Left ventricle myocardium superior (tissue), 1 donor: ENCODE measurements at regions not wholly inside any gene's neighbourhood (a gene's known extent, or its start where the extent isn't known, plus 50 kb on each side); places are given as distances from the start of the nearest gene placed in this dataset.

Experiments
- ATAC-seq: fragments of 200-7000 bp; cut with Tn5 transposase; one replicate; pipeline ENCODE4 v1.9.1; 2020; ENCODE audit warnings: mild to moderate bottlenecking, moderate library complexity
- DNase-seq: peaks from one replicate; pipeline ENCODE4 v3.0.0-alpha.2; 2020
- intact Hi-C: fragments of 100-400 bp; cut with micrococcal nuclease; formaldehyde crosslinking; loops from one replicate; pipeline ENCODE4 v1.11.0; 2022
- donor health status: DM: no; HTN: yes; CAD: no; lungs with severe emphysema.

GRCh38 chr11:95717314-95717713 is 72.3 kb downstream of the FAM76B start:
- no peak for ATAC-seq
- DNase-seq = no peak
- intact Hi-C loops = no loop called here

DNA sequence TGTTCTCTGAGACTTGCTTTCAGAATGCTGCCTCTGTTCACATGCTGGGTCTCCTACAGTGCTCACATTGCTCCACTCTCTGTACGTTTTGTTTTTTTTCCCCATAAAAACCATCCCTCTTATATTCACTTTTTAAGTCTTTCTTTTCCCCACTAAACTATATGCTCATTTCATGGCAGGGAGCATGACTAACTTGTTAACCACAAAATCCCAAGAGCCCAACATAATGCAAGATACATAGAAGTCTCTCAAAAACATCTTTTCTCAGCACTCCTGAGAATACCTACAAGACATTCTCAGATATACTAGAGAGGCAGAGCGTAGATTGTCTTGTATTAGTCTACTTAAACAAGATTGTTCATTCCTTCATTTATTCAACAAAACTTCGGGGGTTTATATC is 73.3 kb downstream of the FAM76B start:
- no peak for ATAC-seq
- intact Hi-C loops = no loop called here
- no peak for DNase-seq

- ATAC-seq (no peak), DNase-seq (no peak)
- intact Hi-C loops = no loop called here
These were observed 73.8 kb downstream of the FAM76B start for GRCh38 chr11:95715777-95716241.

- DNase-seq = no peak
- intact Hi-C loops = no loop called here
- no peak for ATAC-seq
These were observed 74.5 kb downstream of the FAM76B start for GRCh38 chr11:95714843-95715776.

- intact Hi-C loops = no loop called here
- no peak for ATAC-seq
- DNase-seq = no peak
These were observed 76.2 kb downstream of the FAM76B start for GRCh38 chr11:95713428-95713827.

DNA sequence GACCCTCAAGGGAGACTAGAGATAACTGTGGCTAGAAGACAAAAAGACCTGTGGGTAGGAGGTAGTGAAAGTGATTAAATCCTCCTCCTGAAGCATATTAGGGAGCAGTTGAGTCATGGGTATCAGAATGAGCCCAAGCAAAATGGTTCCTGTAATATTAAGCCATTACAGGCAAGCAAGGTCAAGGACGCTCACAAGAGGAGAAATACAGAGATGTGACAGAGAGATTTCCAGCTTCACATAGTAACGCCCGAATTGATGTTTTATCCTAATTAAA is 77.7 kb downstream of the FAM76B start:
- ATAC-seq = no peak
- intact Hi-C loops = loop anchor here (2.0 kb wide), 1 partner anchor 555 kb away; no protein-coding TSS in a partner anchor

GRCh38 chr11:95711162-95711944 is 78.2 kb downstream of the FAM76B start:
- intact Hi-C loops = loop anchor here (2.0 kb wide), 1 partner anchor 555 kb away; no protein-coding TSS in a partner anchor
- DNase-seq = no peak
- no peak for ATAC-seq

More for the DNA sequence above, 77.7 kb downstream of the FAM76B start:
- DNase-seq = no peak

DNA sequence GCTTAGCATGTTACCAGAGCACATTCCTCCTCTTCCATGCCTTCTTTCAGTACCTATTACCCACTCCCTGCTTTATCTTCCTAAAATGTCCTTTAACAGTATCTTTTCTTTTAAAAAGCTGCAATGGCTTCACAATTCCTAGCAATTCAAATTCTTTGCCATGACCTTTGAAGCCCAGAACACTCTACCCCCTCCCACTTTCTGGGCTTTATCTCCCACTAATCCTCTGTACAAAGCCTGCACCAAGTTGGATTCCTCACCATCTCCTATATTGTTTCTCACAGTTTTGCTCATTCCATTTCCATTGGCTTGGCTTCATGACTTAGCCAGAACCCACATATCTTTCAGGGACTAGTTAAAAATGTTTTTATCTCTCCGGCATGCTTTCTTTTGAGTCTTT is 80.9 kb downstream of the FAM76B start:
- intact Hi-C loops = no loop called here
- DNase-seq (no peak), ATAC-seq (no peak)

DNA sequence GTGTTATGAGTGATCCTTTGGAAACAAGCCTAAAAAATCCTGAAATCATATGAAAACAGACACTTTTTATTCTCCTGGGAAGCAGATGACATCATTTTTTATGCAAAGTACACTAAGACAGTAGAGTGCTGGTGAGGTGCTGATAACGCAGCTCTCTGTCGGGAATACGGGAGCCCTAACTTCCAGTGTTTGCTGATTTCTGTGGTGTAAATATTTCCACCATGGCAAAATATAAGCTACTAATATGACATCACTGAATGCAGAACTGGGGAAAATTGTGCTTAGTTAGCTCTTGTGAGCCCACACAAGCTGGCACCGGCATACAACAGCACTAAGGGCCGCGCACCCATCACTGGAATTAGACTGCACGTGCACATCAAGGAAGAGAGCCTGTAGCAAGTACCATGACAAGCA is 82.6 kb downstream of the FAM76B start:
- ATAC-seq (no peak), DNase-seq (no peak)
- intact Hi-C loops = no loop called here

GRCh38 chr11:95705485-95706124 is 84.0 kb downstream of the FAM76B start:
- ATAC-seq (peak; percentile 99), DNase-seq (peak; percentile 82)
- intact Hi-C loops = no loop called here

DNA sequence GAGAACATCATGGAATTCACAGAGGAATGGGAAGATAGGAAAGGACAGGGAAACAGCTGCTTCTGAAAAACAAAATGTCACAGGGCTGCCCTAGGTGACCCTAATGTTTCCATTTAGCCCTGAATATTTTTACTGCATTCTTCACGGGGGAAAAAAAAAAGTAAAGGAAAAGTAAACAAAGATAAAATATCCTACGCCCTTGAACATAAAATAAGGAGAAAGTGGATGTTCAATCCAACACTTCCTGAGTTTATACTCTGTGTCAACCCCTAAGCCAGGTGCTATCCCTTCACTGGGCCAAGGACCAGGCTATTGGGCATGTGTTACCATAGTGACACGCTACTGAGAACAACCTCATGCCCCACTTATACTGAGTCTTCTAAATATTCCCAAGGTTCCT is 84.7 kb downstream of the FAM76B start:
- ATAC-seq = peak; percentile 49
- intact Hi-C loops = no loop called here
- DNase-seq = no peak

DNA sequence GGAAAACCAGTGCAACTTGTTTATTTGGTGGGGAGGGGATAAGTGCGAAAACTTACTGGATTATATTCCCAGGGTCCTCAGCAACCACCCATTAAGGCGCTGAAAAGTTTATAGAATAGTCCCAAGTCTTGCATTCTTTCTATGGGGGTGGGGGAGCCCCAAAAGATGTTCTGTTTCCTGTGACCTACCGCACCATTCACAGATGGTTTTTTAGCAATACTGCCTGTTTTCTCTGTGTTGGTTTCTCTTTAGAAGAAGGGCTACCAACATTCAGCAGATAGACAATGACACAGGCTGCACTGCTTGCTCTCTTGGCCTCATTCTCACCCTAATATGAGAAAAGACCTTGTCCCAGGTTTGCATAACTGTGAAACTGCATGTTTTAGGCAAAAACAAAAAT is 86.5 kb downstream of the FAM76B start:
- DNase-seq = no peak
- no peak for ATAC-seq
- intact Hi-C loops = no loop called here

DNA sequence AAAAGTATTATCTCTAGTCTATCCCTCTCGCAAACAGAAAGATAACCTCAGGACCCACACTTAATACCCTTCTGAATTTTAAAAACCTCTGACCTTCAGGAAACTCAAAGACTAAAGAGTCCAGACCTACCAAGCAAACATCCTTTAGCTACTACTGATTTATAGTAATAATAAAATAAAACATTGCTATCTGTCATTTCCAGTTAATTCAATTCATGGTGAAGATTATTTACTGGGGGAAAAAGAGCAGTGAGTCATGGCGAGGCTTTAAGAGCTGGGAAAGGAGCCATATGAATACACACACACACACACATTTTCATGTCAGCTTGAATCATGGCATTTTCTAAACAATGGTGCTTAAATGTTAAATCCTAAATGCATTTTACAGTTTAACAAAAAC is 87.1 kb downstream of the FAM76B start:
- intact Hi-C loops = no loop called here
- ATAC-seq (no peak), DNase-seq (no peak)

- intact Hi-C loops = no loop called here
- DNase-seq (no peak), ATAC-seq (no peak)
These were observed 89.1 kb downstream of the FAM76B start for GRCh38 chr11:95700471-95700817.

DNA sequence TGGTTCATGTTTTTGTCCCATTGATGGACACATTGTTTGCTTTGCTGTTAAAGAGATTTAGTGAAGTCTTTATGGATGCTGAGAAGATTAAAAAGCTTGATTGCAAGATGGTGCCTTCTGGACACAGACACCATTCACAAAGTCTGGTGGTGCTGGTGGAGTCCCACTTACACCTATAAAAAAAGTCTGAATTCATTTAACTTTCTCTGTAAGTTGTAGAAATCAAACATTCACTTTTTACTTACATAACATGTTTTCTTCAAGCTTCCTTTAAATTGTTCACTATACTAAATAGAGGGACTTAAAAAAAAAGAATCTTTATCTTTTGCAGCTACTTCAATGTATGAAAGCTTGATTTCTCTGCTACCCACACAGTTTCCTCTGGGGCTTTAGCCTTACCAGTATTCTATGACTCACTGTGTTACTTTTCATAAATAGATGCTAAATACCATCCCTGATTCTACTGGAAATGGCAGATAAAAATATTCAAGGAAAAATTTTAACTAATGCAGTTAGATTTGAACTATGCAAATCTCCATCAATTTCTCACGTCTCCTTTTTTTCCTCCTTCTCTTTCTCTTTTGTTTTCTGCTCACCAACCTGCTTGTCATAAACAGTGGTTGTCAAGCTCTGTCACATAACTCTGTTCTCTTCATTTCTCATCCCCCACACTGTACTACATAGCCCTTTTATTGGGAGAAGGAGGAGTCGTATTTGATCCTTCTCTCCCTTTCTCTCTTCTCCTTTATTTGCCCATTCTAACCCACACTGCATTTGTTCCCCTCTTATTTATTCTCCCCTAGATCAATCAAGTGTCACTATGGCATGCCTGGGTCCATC is 89.7 kb downstream of the FAM76B start:
- DNase-seq (no peak), ATAC-seq (no peak)
- intact Hi-C loops = no loop called here

DNA sequence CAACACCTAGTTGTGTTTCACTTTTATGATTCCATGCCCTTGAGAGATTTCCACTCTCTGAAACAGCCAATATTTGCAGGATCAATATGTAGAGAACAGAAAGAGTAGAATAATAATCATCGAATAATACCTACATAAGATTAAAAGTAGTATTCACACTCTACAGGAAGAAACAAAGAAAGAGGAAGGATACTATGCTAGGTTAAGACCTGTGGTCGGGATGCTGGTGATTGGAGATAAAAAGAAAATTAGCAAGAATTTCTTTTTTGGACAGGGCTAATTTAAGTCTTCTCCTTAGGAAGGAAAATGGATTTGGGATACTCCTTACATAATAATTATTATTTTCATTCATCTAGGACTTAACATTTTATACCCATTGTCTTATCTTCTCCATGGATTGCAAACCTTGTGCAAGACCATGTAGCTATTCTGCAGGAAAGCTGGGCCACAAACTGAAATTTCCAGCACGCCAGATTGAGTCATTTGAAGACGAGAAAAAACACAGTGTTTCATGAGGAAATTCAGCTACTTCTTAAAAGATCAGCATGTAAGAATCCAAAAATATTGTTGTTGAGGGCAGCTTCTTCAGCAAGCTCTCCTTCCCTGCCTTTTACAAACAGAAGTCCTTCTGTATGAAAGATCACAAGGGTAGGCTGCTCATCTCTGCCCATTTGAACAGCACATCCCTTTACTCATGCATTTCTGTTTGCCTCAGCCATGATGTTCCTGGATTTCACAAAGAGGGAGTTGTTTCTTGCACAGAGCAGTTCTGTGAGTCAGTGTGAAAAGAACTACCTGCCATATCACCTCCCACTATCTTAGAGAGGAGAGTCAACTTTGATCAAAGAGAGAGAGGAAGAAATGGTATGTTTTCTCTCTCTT is 90.7 kb downstream of the FAM76B start:
- intact Hi-C loops = no loop called here
- DNase-seq = no peak
- ATAC-seq = peak; percentile 21

GRCh38 chr11:95697614-95698408 is 91.8 kb downstream of the FAM76B start:
- intact Hi-C loops = no loop called here
- ATAC-seq (peak; percentile 39), DNase-seq (no peak)
